HFF-Myc (cell line): ENCODE measurements at regions not wholly inside any gene's neighbourhood (a gene's known extent, or its start where the extent isn't known, plus 50 kb on each side); places are given as distances from the start of the nearest gene placed in this dataset.
A peak's percentile ranks its signal among the peaks of the same experiment; 100 is the strongest.
"Not testable (repeated sequence)": the region's sequence is repeated elsewhere in the genome, so short reads cannot be mapped to it uniquely, and the experiment has no call there.

Experiments
- DNase-seq: peaks from one replicate; pipeline ENCODE4 v3.0.0-alpha.2; 2011; ENCODE audit warnings: low read depth; ENCODE audit errors: extremely low read depth
- H3K4me3 ChIP-seq: replicated peaks from 2 replicates; pipeline ENCODE4 v1.5.1; 2011; ENCODE audit warnings: low read depth, mild to moderate bottlenecking, control low read depth, low read length
- CTCF ChIP-seq: IDR thresholded peaks from 2 replicates; pipeline ENCODE4 v1.5.1; 2012; ENCODE audit warnings: mild to moderate bottlenecking, low read depth, low read length, control low read depth; ENCODE audit errors: missing control alignments

- TF ChIP-seq CTCF = no peak
- DNase-seq = no peak
- H3K4me3 ChIP-seq = no peak overlapping the region
Observed at GRCh38 chr14:35959835-35960234, 133.7 kb downstream of the BRMS1L start.

- no peak for DNase-seq
Observed at GRCh38 chr14:35958499-35958898, 132.4 kb downstream of the BRMS1L start.

DNA sequence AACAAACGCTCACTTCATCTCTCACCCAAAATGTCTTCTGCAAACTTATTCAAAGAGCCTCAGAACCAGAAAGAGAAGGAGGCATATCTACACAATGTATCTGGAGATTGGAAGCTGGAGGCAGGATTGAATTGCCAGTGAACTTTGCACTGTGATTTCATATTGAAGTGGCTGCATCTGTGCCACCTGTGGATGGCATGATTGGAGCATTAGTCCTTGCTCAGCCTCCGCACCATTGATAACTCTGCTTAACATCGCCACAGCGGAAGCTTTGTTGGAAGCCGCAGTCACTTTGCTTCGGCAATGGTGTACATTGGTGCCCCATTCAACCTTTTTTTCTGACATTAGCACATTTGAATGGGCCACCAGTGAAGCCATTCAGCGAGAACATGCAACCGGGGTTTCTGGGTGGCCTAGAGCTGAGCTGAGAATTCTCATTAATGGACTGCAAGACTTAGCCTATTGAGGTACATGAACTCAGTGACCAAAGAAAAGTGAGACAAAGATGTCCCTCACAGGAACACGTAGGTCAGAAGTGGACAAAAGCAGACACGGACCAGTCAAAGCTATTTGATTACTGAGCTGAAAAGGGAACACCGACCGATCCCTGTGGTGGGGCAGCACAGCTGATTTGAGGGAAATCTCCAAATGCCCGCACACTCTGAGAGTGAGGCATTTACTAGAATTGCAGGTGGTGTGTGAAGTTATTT lies 130.4 kb downstream of the BRMS1L start:
- DNase-seq = no peak
- no peak for TF ChIP-seq CTCF

More at GRCh38 chr14:35958499-35958898, 132.4 kb downstream of the BRMS1L start:
- no peak overlapping the region for H3K4me3 ChIP-seq
- TF ChIP-seq CTCF = no peak

GRCh38 chr14:35952584-35952983 lies 126.4 kb downstream of the BRMS1L start:
- no peak for DNase-seq
- no peak for TF ChIP-seq CTCF
- no peak overlapping the region for H3K4me3 ChIP-seq

More for the DNA sequence above, 130.4 kb downstream of the BRMS1L start:
- H3K4me3 ChIP-seq = no peak overlapping the region

DNA sequence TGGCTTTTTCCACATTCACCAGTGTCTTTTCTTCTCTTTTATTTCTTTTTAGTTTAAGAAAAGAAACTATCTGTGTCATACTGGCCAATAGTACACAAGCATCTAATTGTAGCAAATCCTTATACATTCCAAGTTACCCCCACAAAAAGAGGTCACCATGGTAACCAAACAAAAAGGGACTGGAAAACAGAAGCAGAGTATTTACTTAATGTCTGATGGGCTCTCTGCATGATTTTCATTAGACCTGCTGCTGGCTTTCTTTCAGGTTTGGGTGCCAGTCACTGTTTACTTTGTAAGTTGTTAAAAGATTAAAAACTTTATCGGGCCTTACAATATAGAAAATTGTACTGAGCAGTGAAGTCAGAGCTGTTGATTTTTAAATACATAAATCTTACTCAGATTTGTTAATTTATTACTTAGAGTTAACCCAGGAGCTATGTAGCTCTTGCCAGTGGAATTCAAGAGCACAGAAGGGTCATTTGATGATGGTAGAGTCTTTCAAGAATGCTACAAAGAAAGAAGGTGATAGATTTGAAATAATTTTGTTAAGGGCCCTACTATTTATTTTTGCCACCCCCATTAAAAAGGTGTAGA lies 123.9 kb downstream of the BRMS1L start:
- TF ChIP-seq CTCF = no peak
- H3K4me3 ChIP-seq = no peak overlapping the region
- no peak for DNase-seq

DNA sequence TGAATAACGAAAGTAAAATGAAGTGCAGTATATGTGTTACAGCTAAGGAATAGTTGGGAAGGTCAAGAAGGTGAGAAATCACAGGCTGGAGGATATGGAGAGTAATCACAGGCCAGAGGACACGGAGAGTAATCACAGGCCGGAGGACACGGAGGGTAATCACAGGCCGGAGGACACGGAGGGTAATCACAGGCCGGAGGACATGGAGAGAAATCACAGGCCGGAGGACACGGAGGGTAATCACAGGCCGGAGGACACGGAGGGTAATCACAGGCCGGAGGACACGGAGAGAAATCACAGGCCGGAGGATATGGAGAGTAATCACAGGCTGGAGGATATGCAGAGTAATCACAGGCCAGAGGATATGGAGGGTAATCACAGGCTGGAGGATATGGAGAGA lies 121.8 kb downstream of the BRMS1L start:
- not testable (repeated sequence) for DNase-seq

GRCh38 chr14:35944847-35945246 lies 118.7 kb downstream of the BRMS1L start:
- no peak for DNase-seq

More for the DNA sequence above, 121.8 kb downstream of the BRMS1L start:
- not testable (repeated sequence) for H3K4me3 ChIP-seq

More at GRCh38 chr14:35944847-35945246, 118.7 kb downstream of the BRMS1L start:
- H3K4me3 ChIP-seq = no peak overlapping the region
- peak; percentile 15 for TF ChIP-seq CTCF
